GM23338 (cell line): ENCODE measurements at regions not wholly inside any gene's neighbourhood (a gene's known extent, or its start where the extent isn't known, plus 50 kb on each side); places are given as distances from the start of the nearest gene placed in this dataset.

ENCODE experiments used
- ATAC-seq: fragments of 200-7000 bp; cut with Tn5 transposase; 3 replicates; pipeline ENCODE4 v1.9.1; 2020
- DNase-seq: peaks from one replicate; pipeline ENCODE4 v3.0.0-alpha.2; 2015; ENCODE audit warnings: low spot score
- H2AFZ ChIP-seq: fragments of 200-600 bp; sonication (generic); 2 replicates; pipeline ENCODE4 v1.8.0; 2016; ENCODE audit warnings: antibody characterized with exemption, mild to moderate bottlenecking, moderate library complexity
- H3F3A ChIP-seq: fragments of 200-600 bp; sonication (generic); replicated peaks from 2 replicates; pipeline ENCODE4 v1.8.0; 2017; ENCODE audit warnings: antibody characterized with exemption, mixed run types, low read depth
- H3K27ac ChIP-seq: fragments of 200-600 bp; sonication (generic); 2 replicates; pipeline ENCODE4 v1.6.1; 2016; ENCODE audit warnings: low read depth
- H3K27me3 ChIP-seq: fragments of 200-600 bp; sonication (generic); 2 replicates; pipeline ENCODE4 v1.8.0; 2016; ENCODE audit warnings: mild to moderate bottlenecking, mixed run types, moderate library complexity; ENCODE audit not compliant: insufficient read depth
- H3K36me3 ChIP-seq: fragments of 200-600 bp; sonication (generic); 2 replicates; pipeline ENCODE4 v1.8.0; 2016; ENCODE audit warnings: mild to moderate bottlenecking; ENCODE audit not compliant: insufficient read depth
- H3K4me1 ChIP-seq: fragments of 200-600 bp; sonication (generic); 2 replicates; pipeline ENCODE4 v1.8.0; 2016; ENCODE audit warnings: mild to moderate bottlenecking, moderate library complexity; ENCODE audit not compliant: insufficient read depth
- H3K4me2 ChIP-seq: fragments of 200-600 bp; sonication (generic); 2 replicates; pipeline ENCODE4 v1.7.1; 2017; ENCODE audit warnings: mixed run types
- H3K4me3 ChIP-seq: fragments of 200-600 bp; sonication (generic); 2 replicates; pipeline ENCODE4 v1.6.1; 2016; ENCODE audit warnings: mixed run types
- H3K79me2 ChIP-seq: fragments of 200-600 bp; sonication (generic); replicated peaks from 2 replicates; pipeline ENCODE4 v1.8.0; 2017; ENCODE audit warnings: mild to moderate bottlenecking; ENCODE audit not compliant: insufficient read depth
- H3K9me2 ChIP-seq: fragments of 200-600 bp; sonication (generic); 2 replicates; pipeline ENCODE4 v1.8.0; 2017; ENCODE audit not compliant: insufficient read depth
- H4K20me1 ChIP-seq: fragments of 200-600 bp; sonication (generic); replicated peaks from 2 replicates; pipeline ENCODE4 v1.8.0; 2017; ENCODE audit warnings: mild to moderate bottlenecking; ENCODE audit not compliant: insufficient read depth
- H3K27ac Mint-ChIP-seq: 2 replicates; pipeline ENCODE4 v1.8.0; 2020; ENCODE audit warnings: inconsistent platforms, mild to moderate bottlenecking, moderate library complexity, mixed read lengths
- H3K27me3 Mint-ChIP-seq: 3 replicates; pipeline ENCODE4 v1.8.0; 2022; ENCODE audit warnings: low read depth, mild to moderate bottlenecking, moderate library complexity, mixed read lengths, inconsistent platforms; ENCODE audit not compliant: insufficient read depth, poor library complexity
- H3K36me3 Mint-ChIP-seq: 3 replicates; pipeline ENCODE4 v1.8.0; 2021; ENCODE audit warnings: low read depth, mild to moderate bottlenecking, inconsistent platforms, moderate library complexity, mixed read lengths
- H3K4me1 Mint-ChIP-seq: 3 replicates; pipeline ENCODE4 v1.8.0; 2020; ENCODE audit warnings: mild to moderate bottlenecking, inconsistent platforms, mixed read lengths
- H3K4me3 Mint-ChIP-seq: 3 replicates; pipeline ENCODE4 v1.8.0; 2021; ENCODE audit warnings: moderate library complexity, mild to moderate bottlenecking, inconsistent platforms, mixed read lengths
- H3K9me3 Mint-ChIP-seq: 3 replicates; pipeline ENCODE4 v1.8.0; 2020; ENCODE audit warnings: moderate library complexity, mild to moderate bottlenecking, inconsistent platforms, mixed read lengths
- CREB1 ChIP-seq: fragments of 250-450 bp; sonication (Bioruptor Pico); IDR thresholded peaks from 2 replicates; pipeline ENCODE4 v1.5.0; 2020; ENCODE audit warnings: low read depth, mild to moderate bottlenecking, moderate library complexity
- CTCF ChIP-seq, 2 experiments: fragments of 200-600 bp in 1 of 2; sonication (generic) in 1 of 2; conservative IDR thresholded peaks; 2 replicates each; pipeline versions ENCODE4 v1.5.1 to v1.6.1; 2016 to 2017; ENCODE audit warnings: antibody characterized with exemption in 2 of 2, low read depth in 2 of 2, mild to moderate bottlenecking in 2 of 2, moderate library complexity in 1 of 2
- EZH2phosphoT487 ChIP-seq: fragments of 200-600 bp; sonication (generic); IDR thresholded peaks from one replicate; pipeline ENCODE4 v1.8.1; 2018; ENCODE audit warnings: antibody characterized with exemption; ENCODE audit not compliant: unreplicated experiment
- JUNB ChIP-seq: IDR thresholded peaks from one replicate; pipeline ENCODE4 v1.6.1; 2016; ENCODE audit warnings: antibody characterized with exemption; ENCODE audit not compliant: unreplicated experiment
- NANOG ChIP-seq: IDR thresholded peaks from 2 replicates; pipeline ENCODE4 v1.6.1; 2016; ENCODE audit warnings: antibody characterized with exemption, borderline replicate concordance
- POLR2AphosphoS5 ChIP-seq: IDR thresholded peaks from 2 replicates; pipeline ENCODE4 v1.6.1; 2016; ENCODE audit warnings: antibody characterized with exemption, low read depth
- REST ChIP-seq: IDR thresholded peaks from one replicate; pipeline ENCODE4 v1.6.1; 2018; ENCODE audit warnings: antibody characterized with exemption; ENCODE audit not compliant: unreplicated experiment
- STAT1 ChIP-seq: IDR thresholded peaks from one replicate; pipeline ENCODE4 v1.6.1; 2016; ENCODE audit warnings: antibody characterized with exemption; ENCODE audit not compliant: unreplicated experiment
- ZNF114 ChIP-seq: fragments of 250-450 bp; sonication (Bioruptor Pico); IDR thresholded peaks from 2 replicates; pipeline ENCODE4 v1.5.0; 2020; ENCODE audit warnings: mild to moderate bottlenecking, moderate library complexity
- ZNF331 ChIP-seq: fragments of 250-450 bp; sonication (Bioruptor Pico); IDR thresholded peaks from 2 replicates; pipeline ENCODE4 v1.5.0; 2020; ENCODE audit warnings: low read depth, mild to moderate bottlenecking, moderate library complexity

GRCh38 chr10:120650705-120651399, 193.8 kb downstream of the PLPP4 start:
- H3K4me1 Mint-ChIP-seq, result peaks cover 15% of the 10 kb centered on the region
- no peak overlapping the region for H3K27ac ChIP-seq
- H3K4me2 ChIP-seq, result no peak overlapping the region
- H3K4me3 Mint-ChIP-seq, result no peak overlapping the region
- DNase-seq (no peak), ATAC-seq (no peak)
- no peak for TF ChIP-seq CTCF (conservative IDR thresholded peaks at IDR 0.05; ENCODE audit: low read depth in 2 of 2)
- TF ChIP-seq JUNB, result no peak
- no peak for TF ChIP-seq CREB1 (CRISPR knock-in tag)
- no peak for TF ChIP-seq EZH2phosphoT487
- TF ChIP-seq REST, result no peak
- no peak for TF ChIP-seq ZNF331 (CRISPR knock-in tag)
- no peak for TF ChIP-seq POLR2AphosphoS5
- H3K27me3 Mint-ChIP-seq, result peaks cover 3% of the 10 kb centered on the region
- H3K27ac Mint-ChIP-seq, result no peak overlapping the region
- no peaks in the 10 kb centered on the region for H3F3A ChIP-seq
- peaks cover 11% of the 10 kb centered on the region; the same call in 1 of the 2 replicates for H3K4me1 ChIP-seq
- no peaks in the 10 kb centered on the region for H3K36me3 Mint-ChIP-seq
- no peaks in the 10 kb centered on the region for H3K36me3 ChIP-seq
- H2AFZ ChIP-seq, result no peak overlapping the region
- H3K9me3 Mint-ChIP-seq, result no peaks in the 10 kb centered on the region
- no peaks in the 10 kb centered on the region for H3K27me3 ChIP-seq
- H3K9me2 ChIP-seq, result peaks cover 5% of the 10 kb centered on the region; the same call in 1 of the 2 replicates
- H4K20me1 ChIP-seq, result no peaks in the 10 kb centered on the region
- no peak overlapping the region for H3K4me3 ChIP-seq
- H3K79me2 ChIP-seq, result no peaks in the 10 kb centered on the region

GRCh38 chr10:120656107-120656506, 195.1 kb upstream of the WDR11 start:
- Histone ChIP-seq H3K27me3 (no peaks in the 10 kb centered on the region), H2AFZ (no peak overlapping the region), H3K36me3 (no peaks in the 10 kb centered on the region), H3K79me2 (no peaks in the 10 kb centered on the region), H3K4me3 (no peak overlapping the region), H3K9me2 (peaks cover 5% of the 10 kb centered on the region; the same call in 1 of the 2 replicates), H3K4me1 (no peaks in the 10 kb centered on the region), H3K4me2 (no peak overlapping the region), H3F3A (no peaks in the 10 kb centered on the region), H3K27ac (no peak overlapping the region), H4K20me1 (no peaks in the 10 kb centered on the region)
- Mint-ChIP-seq H3K4me3 (no peak overlapping the region), H3K27ac (no peak overlapping the region), H3K27me3 (peaks cover 2% of the 10 kb centered on the region), H3K36me3 (no peaks in the 10 kb centered on the region), H3K4me1 (no peaks in the 10 kb centered on the region), H3K9me3 (no peaks in the 10 kb centered on the region)
- ATAC-seq (no peak), DNase-seq (no peak)
- no peak for TF ChIP-seq ZNF331 (CRISPR knock-in tag)
- no peak for TF ChIP-seq ZNF114
- no peak for TF ChIP-seq CTCF (conservative IDR thresholded peaks at IDR 0.05; ENCODE audit: low read depth in 2 of 2)
- TF ChIP-seq STAT1, result no peak
- TF ChIP-seq NANOG, result no peak
- no peak for TF ChIP-seq REST
